Amniotic stem cell (primary cell): ENCODE measurements at regions not wholly inside any gene's neighbourhood (a gene's known extent, or its start where the extent isn't known, plus 50 kb on each side); places are given as distances from the start of the nearest gene placed in this dataset.

Source experiments
- DNase-seq: peaks from one replicate; lab custom pipeline; 2025; lab: John Stamatoyannopoulos, UW

DNA sequence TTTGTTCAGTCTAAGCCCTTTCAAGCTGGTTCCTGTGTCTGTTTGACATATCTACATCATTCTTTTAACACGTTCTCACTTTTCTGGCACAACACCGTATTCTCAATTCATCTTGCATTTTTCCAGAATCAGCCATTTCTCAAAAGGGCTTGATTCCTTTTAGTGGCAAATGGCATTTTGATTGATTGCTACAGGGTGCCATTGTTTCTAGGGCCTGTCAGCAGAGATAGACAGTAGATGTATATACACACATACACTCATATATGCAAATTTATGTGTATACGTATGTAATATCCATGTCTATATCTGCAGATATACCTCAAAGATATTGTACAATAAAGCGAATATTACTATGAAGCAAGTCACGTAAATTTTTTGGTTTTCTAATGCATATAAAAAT is 367.9 kb upstream of the TNP1 start:
- DNase-seq, result no peak

DNA sequence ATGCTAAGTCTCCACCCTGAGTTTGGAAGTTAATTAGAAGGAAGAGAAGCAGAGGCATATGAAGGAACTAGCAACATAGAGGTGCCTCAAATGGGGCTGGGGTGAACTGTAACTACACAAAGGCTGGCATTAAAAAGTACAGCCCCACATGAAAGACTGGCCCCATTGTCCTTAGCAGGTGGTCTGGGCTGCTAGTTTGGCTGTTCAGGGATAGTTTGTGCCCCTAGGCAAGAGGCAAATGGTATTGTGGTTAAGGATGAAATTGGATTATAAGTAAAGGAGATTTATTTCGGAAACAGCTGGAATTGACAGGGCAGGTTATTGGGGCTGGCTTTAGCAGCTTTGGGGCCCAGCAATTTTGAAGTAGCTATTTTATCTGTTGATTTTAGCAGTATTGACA is 365.7 kb upstream of the TNP1 start:
- no peak for DNase-seq

- DNase-seq, result peak; percentile 36
Observed at GRCh38 chr2:217223222-217223930, 363.5 kb upstream of the TNP1 start.

GRCh38 chr2:217222309-217222910 is 362.5 kb upstream of the TNP1 start:
- no peak for DNase-seq

- no peak for DNase-seq
Observed at GRCh38 chr2:217220228-217221013, 360.6 kb upstream of the TNP1 start.

GRCh38 chr2:217219164-217219520 is 359.3 kb upstream of the TNP1 start:
- DNase-seq, result no peak

DNA sequence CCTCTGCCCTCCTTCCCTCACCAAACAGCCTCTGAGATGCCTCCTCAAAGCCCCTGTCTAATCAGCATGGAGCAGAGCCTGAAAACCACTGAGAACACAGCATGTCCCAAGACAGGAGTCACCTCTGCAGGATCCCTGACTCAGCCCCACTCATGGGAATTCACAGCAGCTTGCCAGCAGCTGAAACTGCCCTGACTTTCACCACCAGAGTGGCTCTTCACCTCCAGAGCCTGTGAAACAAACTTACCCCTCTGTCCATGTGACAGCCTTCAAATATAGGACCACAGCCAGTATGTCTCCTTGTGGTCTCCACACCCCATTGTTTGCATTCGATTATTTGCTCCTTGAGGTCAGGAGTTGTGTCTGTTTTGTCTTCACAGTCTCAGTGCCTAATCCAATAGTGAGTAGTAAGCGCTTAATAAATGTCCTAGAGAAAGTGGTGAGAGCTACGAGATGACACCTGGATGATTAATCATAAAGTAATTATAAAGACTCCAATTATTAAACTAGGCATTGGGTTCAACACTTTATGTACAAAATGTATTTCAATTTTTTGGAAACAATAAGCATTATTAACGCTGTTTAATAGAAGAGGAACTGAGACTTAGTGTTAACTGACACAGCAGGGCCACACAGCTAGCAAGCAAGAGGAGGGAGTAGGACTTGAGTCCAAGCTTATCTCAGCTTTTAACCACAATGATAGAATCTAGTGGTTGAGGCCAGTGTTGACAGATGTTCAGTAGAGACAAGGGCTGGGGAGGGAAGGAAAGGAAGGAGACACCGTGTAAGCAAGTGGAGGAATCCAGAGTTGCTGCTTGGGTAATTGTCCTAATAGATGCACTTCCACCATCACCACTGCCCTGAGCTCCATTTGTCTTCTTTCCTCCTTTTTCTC is 358.7 kb upstream of the TNP1 start:
- DNase-seq, result no peak

- DNase-seq, result no peak
Observed at GRCh38 chr2:217216982-217217381, 357.1 kb upstream of the TNP1 start.

GRCh38 chr2:217216316-217216715 is 356.5 kb upstream of the TNP1 start:
- DNase-seq, result no peak

DNA sequence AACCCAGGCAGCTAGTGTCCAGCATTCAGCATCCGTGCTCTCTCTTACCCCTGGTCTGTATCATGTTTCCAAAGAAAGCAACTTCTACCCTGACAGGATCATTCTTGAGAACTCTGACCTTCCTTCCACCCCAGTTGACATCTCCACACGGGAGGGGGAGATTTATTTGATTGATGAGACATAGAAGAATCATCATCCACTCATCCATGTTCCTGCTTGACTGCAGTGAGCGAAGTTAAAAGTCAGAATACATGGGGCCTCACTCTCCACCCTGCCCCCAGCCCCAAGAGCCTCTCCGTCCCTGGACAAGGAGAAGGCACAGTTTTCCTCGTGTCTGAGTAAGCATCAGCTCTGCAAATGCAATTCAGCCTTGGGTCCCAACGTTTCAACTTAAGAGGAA is 356.0 kb upstream of the TNP1 start:
- no peak for DNase-seq

- DNase-seq, result no peak
Observed at GRCh38 chr2:217208867-217209266, 349.0 kb upstream of the TNP1 start.

DNA sequence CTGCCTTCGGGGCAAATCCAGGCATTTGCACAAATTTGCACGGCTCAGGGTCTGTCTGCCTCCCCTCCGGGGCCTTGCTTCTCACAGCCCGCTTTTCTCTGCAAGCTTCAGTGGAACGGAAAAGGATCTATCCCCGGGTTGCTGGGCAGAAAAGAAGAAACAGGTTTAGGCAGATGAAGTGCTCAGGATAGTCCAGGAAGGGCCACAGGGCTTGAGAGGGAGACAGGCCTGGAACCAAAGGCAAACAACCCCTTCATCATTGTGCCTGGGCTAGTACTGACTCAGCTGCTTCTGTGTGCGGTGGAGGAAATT is 347.8 kb upstream of the TNP1 start:
- no peak for DNase-seq

GRCh38 chr2:217206907-217207698 is 347.2 kb upstream of the TNP1 start:
- DNase-seq, result no peak

DNA sequence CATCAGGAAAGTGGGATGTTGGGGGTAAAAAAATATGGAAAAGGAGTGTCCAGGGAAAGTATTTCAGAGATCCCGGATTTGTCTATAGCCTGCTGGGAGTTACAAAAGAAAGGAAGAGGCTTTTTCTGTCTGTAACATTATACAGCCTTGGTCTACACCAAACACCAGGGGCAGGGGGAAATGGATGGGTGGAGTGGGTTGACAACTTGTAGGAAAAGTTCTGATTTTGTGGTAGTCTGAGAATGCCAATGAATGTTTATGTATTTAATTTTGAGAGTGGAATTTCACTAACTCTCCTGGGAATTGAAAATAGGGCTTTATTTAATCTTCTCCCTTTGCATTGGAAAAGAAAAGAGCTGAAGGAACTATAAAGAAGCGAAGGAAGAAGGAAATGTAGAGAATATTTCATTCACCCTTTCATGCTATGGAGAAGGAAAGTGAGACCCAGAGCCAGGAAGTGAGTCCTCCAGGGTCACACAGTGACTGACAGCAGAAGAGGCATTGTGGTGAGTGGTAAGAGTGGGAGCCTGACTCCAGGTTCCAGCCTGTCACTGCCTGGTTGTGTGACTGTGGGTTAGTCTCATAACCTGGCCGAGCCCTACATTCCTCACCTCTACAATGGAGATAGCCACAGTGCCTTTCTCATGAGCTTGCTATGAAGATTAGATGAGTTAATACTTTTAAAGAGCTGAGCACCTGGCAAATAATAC is 346.3 kb upstream of the TNP1 start:
- DNase-seq, result no peak

GRCh38 chr2:217204358-217204757 is 344.5 kb upstream of the TNP1 start:
- no peak for DNase-seq

DNA sequence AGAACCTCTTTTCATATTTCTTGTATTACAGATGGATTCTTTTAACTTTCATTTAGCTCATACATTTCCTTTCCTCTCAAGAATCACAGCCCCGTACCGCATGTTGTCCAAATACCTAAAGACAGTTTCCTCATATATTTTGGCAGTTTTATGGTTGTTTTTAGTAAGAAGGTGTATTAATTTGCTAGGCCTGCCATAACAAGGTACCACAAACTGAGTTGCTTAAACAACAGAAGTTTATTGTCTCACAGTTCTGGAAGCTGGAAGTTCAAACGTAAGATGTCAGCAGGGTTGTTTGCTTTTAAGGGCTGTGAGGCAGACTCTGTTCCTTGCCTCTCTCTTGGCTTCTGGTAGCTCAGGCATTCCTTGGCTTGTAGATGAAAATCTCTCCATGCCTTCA is 343.2 kb upstream of the TNP1 start:
- DNase-seq, result no peak

GRCh38 chr2:217199255-217199630 is 339.4 kb upstream of the TNP1 start:
- DNase-seq, result no peak

DNA sequence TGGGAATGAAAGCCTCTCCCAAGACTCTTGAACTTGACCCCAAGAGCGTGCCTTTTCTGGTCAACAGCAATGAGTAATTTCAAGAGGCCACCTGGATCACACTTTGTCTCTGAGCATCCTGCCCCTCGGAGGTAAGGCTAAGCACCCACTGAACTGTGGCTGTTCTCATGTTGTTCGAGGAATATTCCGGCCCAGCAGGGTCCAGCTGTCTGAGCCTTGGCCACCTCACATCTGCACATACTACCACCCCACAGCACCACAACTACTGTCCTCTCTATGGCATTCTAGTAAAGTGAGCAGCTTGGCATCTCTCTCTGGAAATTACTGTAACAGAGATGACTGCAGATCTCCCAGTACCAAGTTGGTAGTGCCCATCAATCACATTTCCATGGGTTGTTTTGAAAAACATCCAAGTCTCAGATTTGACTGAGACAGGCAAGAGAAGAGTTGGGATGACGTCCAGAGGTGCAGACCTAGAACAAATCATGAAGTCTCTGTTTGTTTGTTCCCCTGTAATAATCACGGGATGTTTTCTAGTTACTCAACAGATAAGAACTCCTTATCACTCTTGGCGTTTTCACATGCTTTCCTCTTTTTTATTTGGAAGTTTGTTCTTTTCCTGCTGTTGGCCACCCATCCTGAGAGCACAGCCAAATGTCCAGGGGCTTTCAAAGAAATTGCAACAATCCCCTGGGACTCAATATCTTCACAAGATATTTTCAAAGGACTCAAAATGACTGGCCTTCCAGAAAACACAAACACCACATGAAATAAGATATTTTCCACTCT is 336.0 kb upstream of the TNP1 start:
- no peak for DNase-seq

- DNase-seq, result no peak
Observed at GRCh38 chr2:217195016-217195415, 335.2 kb upstream of the TNP1 start.
